A549 (cell line): ENCODE measurements at regions not wholly inside any gene's neighbourhood (a gene's known extent, or its start where the extent isn't known, plus 50 kb on each side); places are given as distances from the start of the nearest gene placed in this dataset.

Source experiments
- ATAC-seq, 2 experiments: fragments of 200-7000 bp in 1 of 2; fragments of >200 bp in 1 of 2; cut with Nextera tagmentation in 1 of 2; cut with Tn5 transposase in 1 of 2; 3 replicates each; pipeline versions ENCODE4 v1.8.0 to v1.9.1; 2018 to 2020; ENCODE audit warnings: mild to moderate bottlenecking in 1 of 2, moderate library complexity in 1 of 2
- CTCF ChIA-PET: fragments of 300-600 bp; sonication (Branson Sonifier 250); formaldehyde crosslinking; extraction: SDS; loops from one replicate; lab custom pipeline; 2021; ENCODE audit warnings: antibody characterized with exemption, inconsistent platforms; lab: Yijun Ruan, JAX
- POLR2A ChIA-PET: fragments of 350-600 bp; formaldehyde crosslinking; extraction: SDS; loops from one replicate; lab custom pipeline; 2021; ENCODE audit warnings: antibody characterized with exemption, inconsistent platforms; lab: Yijun Ruan, JAX
- DNase-seq, 2 experiments: peaks; one replicate each; pipeline versions ENCODE4 v3.0.0 to v3.0.0-alpha.2; 2011 to 2016; ENCODE audit warnings: low read depth in 1 of 2, low spot score in 1 of 2
- FAIRE-seq: peaks from 2 replicates; lab custom pipeline; 2011; peaks lifted over from hg19 to GRCh38; lab: Jason Lieb, UNC
- H3K27ac ChIP-seq, 2 experiments: fragments of >200 bp; sonication (Bioruptor Twin); formaldehyde crosslinking; 3 replicates each; pipeline ENCODE4 v1.5.1; 2016 to 2017
- H3K4me1 ChIP-seq: fragments of >200 bp; sonication (Bioruptor Twin); formaldehyde crosslinking; 3 replicates; pipeline ENCODE4 v1.6.1; 2016
- H3K4me2 ChIP-seq: fragments of >200 bp; sonication (Bioruptor Twin); formaldehyde crosslinking; 3 replicates; pipeline ENCODE4 v1.6.1; 2016
- H3K4me3 ChIP-seq: fragments of >200 bp; sonication (Bioruptor Twin); formaldehyde crosslinking; 3 replicates; pipeline ENCODE4 v1.5.1; 2016
- H3K9me3 ChIP-seq: fragments of >200 bp; sonication (Bioruptor Twin); formaldehyde crosslinking; 3 replicates; pipeline ENCODE4 v1.6.1; 2016
- ATOH8 ChIP-seq: fragments of 250-450 bp; sonication (Bioruptor Pico); IDR thresholded peaks from 2 replicates; pipeline ENCODE4 v1.5.0; 2020; ENCODE audit warnings: low read depth, mild to moderate bottlenecking, moderate library complexity
- BHLHE40 ChIP-seq: IDR thresholded peaks from 2 replicates; pipeline ENCODE4 v1.6.1; 2012; ENCODE audit warnings: low read depth, low read length, inconsistent platforms
- CBX8 ChIP-seq: fragments of 200-600 bp; sonication (generic); IDR thresholded peaks from 2 replicates; pipeline ENCODE4 v1.6.1; 2016
- EP300 ChIP-seq, 2 experiments: fragments of >200 bp; sonication (Bioruptor Twin); formaldehyde crosslinking; IDR thresholded peaks; 2 replicates in 1 of 2; 3 replicates in 1 of 2; pipeline ENCODE4 v1.6.1; 2016 to 2017
- ESRRA ChIP-seq: fragments of 150-350 bp; IDR thresholded peaks from 2 replicates; pipeline ENCODE4 v1.6.1; 2014; ENCODE audit warnings: mild to moderate bottlenecking, low read length, borderline replicate concordance
- FOXS1 ChIP-seq: fragments of 250-450 bp; sonication (Bioruptor Pico); IDR thresholded peaks from 2 replicates; pipeline ENCODE4 v1.5.0; 2020; ENCODE audit warnings: mild to moderate bottlenecking, moderate library complexity
- HEYL ChIP-seq: fragments of 250-450 bp; sonication (Bioruptor Pico); IDR thresholded peaks from 2 replicates; pipeline ENCODE4 v1.8.0; 2021; ENCODE audit warnings: mild to moderate bottlenecking, moderate library complexity
- HMGXB4 ChIP-seq: fragments of 250-450 bp; sonication (Bioruptor Pico); IDR thresholded peaks from 2 replicates; pipeline ENCODE4 v1.5.0; 2021; ENCODE audit warnings: mild to moderate bottlenecking, moderate library complexity, borderline replicate concordance
- HOXB13 ChIP-seq: fragments of 250-450 bp; sonication (Bioruptor Pico); IDR thresholded peaks from 2 replicates; pipeline ENCODE4 v1.5.0; 2020; ENCODE audit warnings: low read depth, mild to moderate bottlenecking, moderate library complexity
- JUNB ChIP-seq: fragments of >200 bp; sonication (Bioruptor Twin); formaldehyde crosslinking; IDR thresholded peaks from 2 replicates; pipeline ENCODE4 v1.6.1; 2016
- KDM1A ChIP-seq: fragments of 200-600 bp; sonication (generic); IDR thresholded peaks from 2 replicates; pipeline ENCODE4 v1.6.1; 2016; ENCODE audit warnings: low read depth, mild to moderate bottlenecking
- MAFK ChIP-seq: fragments of 450-650 bp; IDR thresholded peaks from 2 replicates; pipeline ENCODE4 v1.6.1; 2014; ENCODE audit not compliant: partially characterized antibody
- PHF8 ChIP-seq: fragments of 200-600 bp; sonication (generic); IDR thresholded peaks from 2 replicates; pipeline ENCODE4 v1.6.1; 2016; ENCODE audit warnings: low read depth, mild to moderate bottlenecking, antibody characterized with exemption, moderate library complexity, borderline replicate concordance
- POLR2A ChIP-seq: IDR thresholded peaks from 2 replicates; pipeline ENCODE4 v1.6.1; 2012; ENCODE audit warnings: mild to moderate bottlenecking, low read length
- REST ChIP-seq: fragments of 200-600 bp; sonication (generic); IDR thresholded peaks from 2 replicates; pipeline ENCODE4 v1.6.1; 2016; ENCODE audit warnings: antibody characterized with exemption, mild to moderate bottlenecking, moderate library complexity
- RFX5 ChIP-seq: fragments of 450-650 bp; IDR thresholded peaks from 2 replicates; pipeline ENCODE4 v1.7.1; 2014; ENCODE audit warnings: antibody characterized with exemption, mild to moderate bottlenecking, moderate library complexity
- SMC3 ChIP-seq: fragments of >200 bp; sonication (Bioruptor Twin); formaldehyde crosslinking; IDR thresholded peaks from 3 replicates; pipeline ENCODE4 v1.6.1; 2018; ENCODE audit warnings: inconsistent platforms
- SREBF2 ChIP-seq: fragments of 450-650 bp; IDR thresholded peaks from 2 replicates; pipeline ENCODE4 v1.6.1; 2014; ENCODE audit warnings: mild to moderate bottlenecking, moderate library complexity
- TP53 ChIP-seq: fragments of 250-450 bp; sonication (Bioruptor Pico); IDR thresholded peaks from 2 replicates; pipeline ENCODE4 v1.5.0; 2021; ENCODE audit warnings: mild to moderate bottlenecking, moderate library complexity
- USF2 ChIP-seq: fragments of 450-650 bp; IDR thresholded peaks from 2 replicates; pipeline ENCODE4 v1.6.1; 2014; ENCODE audit warnings: antibody characterized with exemption
- ZNF302 ChIP-seq: fragments of 250-450 bp; sonication (Bioruptor Pico); IDR thresholded peaks from 2 replicates; pipeline ENCODE4 v1.9.0; 2021; ENCODE audit warnings: inconsistent platforms, mild to moderate bottlenecking, moderate library complexity
- WGBS: methylation state at CpG from one replicate; pipeline ENCODE4 v1.1.6; 2017; ENCODE audit errors: missing lambda C conversion rate; 5-methylcytosine and 5-hydroxymethylcytosine counted together
- TF ChIP-seq, protein P1 (sequence below): IDR thresholded peaks from 2 replicates; pipeline ENCODE4 v1.6.1; 2012

DNA sequence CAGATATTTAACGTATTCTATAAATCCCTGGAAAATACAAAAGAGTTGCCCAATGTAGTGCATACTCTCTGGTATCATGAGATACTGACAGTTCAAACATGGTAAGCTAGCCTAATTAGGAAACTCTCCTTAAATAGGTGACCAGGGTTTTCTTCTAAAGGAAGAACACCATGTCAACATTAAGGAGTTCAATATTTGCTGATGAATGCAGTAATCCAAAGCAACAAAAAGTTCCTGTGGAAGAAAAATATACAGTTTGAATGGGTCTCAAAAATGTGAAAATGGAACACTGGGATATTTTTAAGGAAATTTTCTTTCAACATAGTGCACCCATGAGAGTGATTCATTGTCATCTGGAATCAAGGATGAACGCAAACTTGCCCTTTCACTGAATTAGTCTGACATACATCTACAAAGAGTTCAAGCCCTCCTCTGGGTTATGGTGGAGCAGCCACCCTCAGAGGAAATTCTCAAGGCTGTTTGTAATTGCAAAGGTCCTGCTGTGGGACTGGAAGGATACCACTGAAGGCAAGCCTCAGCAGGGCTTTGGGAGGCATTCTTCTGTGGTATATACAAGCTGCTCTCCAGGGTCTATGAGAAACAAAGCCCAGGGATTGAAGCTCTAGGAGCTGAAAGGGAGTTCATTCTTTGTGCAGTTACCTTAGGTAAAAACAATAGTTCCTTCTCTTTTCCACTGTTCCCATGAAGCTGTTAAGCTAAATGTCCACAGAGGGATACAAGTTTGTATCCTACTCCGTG, 700.3 kb downstream of the TUSC7 start:
- no peak overlapping the region for H3K4me2 ChIP-seq
- TF ChIP-seq ESRRA (no peak), REST (no peak), BHLHE40 (no peak), MAFK (peak; percentile 73), EP300 (IDR thresholded peaks at IDR 0.05) (no peak), HOXB13 (no peak)
- no peak for FAIRE-seq
- WGBS: 76% methylated on average over 3 of the region's 3 CpGs
- no peaks in the 10 kb centered on the region for H3K9me3 ChIP-seq
- no peak for DNase-seq
- POLR2A ChIA-PET: no interaction called here
- no peaks in the 10 kb centered on the region for H3K4me1 ChIP-seq
- no peak overlapping the region for H3K4me3 ChIP-seq
- no peak for ATAC-seq
- no peak overlapping the region for H3K27ac ChIP-seq
- CTCF ChIA-PET: interaction anchor here (0.6 kb wide), 1 partner anchor 342 kb away, joined by 3 read pairs; no protein-coding TSS in a partner anchor

DNA sequence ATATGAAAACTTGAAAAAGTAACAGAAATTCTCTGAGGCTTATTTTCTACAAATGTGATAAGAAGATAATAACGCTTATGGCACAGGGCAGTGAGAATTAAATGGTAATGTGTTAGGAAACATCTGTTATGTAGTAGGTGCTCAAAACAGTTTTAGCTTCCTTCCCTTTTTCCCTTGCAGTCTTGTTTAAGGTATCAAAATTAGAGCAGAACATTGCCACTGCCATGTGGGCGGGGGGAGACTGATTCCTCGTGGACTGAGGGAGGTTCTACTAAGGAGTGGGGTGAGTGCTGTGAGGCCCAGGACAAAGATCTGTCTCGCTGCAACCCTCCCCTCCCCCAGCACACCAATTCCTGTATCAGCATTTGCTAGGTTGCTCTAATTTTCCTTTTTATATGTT, 702.4 kb downstream of the TUSC7 start:
- H3K9me3 ChIP-seq: no peaks in the 10 kb centered on the region
- 51% methylated on average over 4 of the region's 4 CpGs for WGBS
- FAIRE-seq (no peak), ATAC-seq (no peak), DNase-seq (no peak)
- ChIA-PET POLR2A (no interaction called here), CTCF (interaction anchor here (2.1 kb wide), 1 partner anchor 586 kb away, joined by 5 read pairs; no protein-coding TSS in a partner anchor)
- no peak overlapping the region for H3K4me3 ChIP-seq
- no peak overlapping the region for H3K27ac ChIP-seq
- TF ChIP-seq, protein P1, sequence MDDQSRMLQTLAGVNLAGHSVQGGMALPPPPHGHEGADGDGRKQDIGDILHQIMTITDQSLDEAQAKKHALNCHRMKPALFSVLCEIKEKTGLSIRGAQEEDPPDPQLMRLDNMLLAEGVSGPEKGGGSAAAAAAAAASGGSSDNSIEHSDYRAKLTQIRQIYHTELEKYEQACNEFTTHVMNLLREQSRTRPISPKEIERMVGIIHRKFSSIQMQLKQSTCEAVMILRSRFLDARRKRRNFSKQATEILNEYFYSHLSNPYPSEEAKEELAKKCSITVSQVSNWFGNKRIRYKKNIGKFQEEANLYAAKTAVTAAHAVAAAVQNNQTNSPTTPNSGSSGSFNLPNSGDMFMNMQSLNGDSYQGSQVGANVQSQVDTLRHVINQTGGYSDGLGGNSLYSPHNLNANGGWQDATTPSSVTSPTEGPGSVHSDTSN: no peak
- TF ChIP-seq PHF8: no peak
- TF ChIP-seq KDM1A: no peak
- TF ChIP-seq TP53: no peak
- TF ChIP-seq ZNF302 (CRISPR knock-in tag): no peak
- no peak for TF ChIP-seq RFX5
- no peak overlapping the region for H3K4me2 ChIP-seq
- H3K4me1 ChIP-seq: no peaks in the 10 kb centered on the region

DNA sequence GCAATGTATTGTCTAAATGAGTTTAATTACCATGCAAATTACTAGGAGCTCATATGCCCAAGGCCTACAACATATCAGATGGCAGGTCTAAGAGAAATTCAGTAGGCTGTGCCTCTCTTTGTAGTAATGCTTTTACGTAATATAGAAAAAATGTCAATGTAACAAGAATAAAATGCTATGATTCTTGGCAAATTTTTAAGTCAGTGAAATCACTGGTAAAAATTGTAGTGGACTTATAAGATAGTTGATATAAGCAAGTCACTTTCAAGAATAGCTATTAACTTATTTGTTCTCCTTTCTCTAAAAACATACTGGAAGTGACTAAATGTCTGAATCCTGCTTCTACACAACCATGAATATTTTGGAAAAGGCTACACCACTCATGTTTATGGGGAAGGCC, 707.8 kb downstream of the TUSC7 start:
- H3K4me3 ChIP-seq: no peak overlapping the region
- no peaks in the 10 kb centered on the region for H3K9me3 ChIP-seq
- H3K27ac ChIP-seq: no peak overlapping the region
- TF ChIP-seq REST (no peak), POLR2A (no peak), FOXS1 (no peak), HMGXB4 (no peak), KDM1A (no peak), HEYL (CRISPR knock-in tag) (no peak), USF2 (no peak), CBX8 (no peak), JUNB (no peak), SREBF2 (no peak), SMC3 (no peak), RFX5 (no peak), ATOH8 (CRISPR knock-in tag) (no peak)
- no peaks in the 10 kb centered on the region for H3K4me1 ChIP-seq
- H3K4me2 ChIP-seq: no peak overlapping the region
- DNase-seq: no peak
- no peak for FAIRE-seq
- 86% methylated on average over 1 of the region's 1 CpG for WGBS
- POLR2A ChIA-PET: no interaction called here
- CTCF ChIA-PET: no interaction called here
- ATAC-seq: no peak
